Fibroblast of the aortic adventitia (primary cell): ENCODE measurements at regions not wholly inside any gene's neighbourhood (a gene's known extent, or its start where the extent isn't known, plus 50 kb on each side); places are given as distances from the start of the nearest gene placed in this dataset.

Experiments used
- DNase-seq: peaks from one replicate; pipeline ENCODE4 v3.0.0-alpha.2; 2010; ENCODE audit warnings: low read depth
- H3K4me3 ChIP-seq: 2 replicates; pipeline ENCODE4 v1.5.1; 2011; ENCODE audit warnings: low read depth, mild to moderate bottlenecking, control low read depth, low read length, moderate library complexity
- CTCF ChIP-seq: IDR thresholded peaks from 2 replicates; pipeline ENCODE4 v1.5.1; 2011; ENCODE audit warnings: mild to moderate bottlenecking, low read length, control low read depth, inconsistent platforms; ENCODE audit not compliant: insufficient read depth

- H3K4me3 ChIP-seq: no peak overlapping the region
- no peak for TF ChIP-seq CTCF
- no peak for DNase-seq
Measured at GRCh38 chr4:11299836-11300235, 128.9 kb downstream of the HS3ST1 start.

GRCh38 chr4:11299016-11299415 lies 129.7 kb downstream of the HS3ST1 start:
- TF ChIP-seq CTCF: no peak
- H3K4me3 ChIP-seq: no peak overlapping the region
- no peak for DNase-seq

GRCh38 chr4:11298451-11298850 lies 130.2 kb downstream of the HS3ST1 start:
- no peak overlapping the region for H3K4me3 ChIP-seq
- no peak for DNase-seq
- no peak for TF ChIP-seq CTCF

- DNase-seq: no peak
- no peak overlapping the region for H3K4me3 ChIP-seq
- TF ChIP-seq CTCF: no peak
Measured at GRCh38 chr4:11297627-11298026, 131.1 kb downstream of the HS3ST1 start.

GRCh38 chr4:11297201-11297600 lies 131.5 kb downstream of the HS3ST1 start:
- DNase-seq: peak; percentile 31
- no peak for TF ChIP-seq CTCF

GRCh38 chr4:11293866-11294265 lies 134.8 kb downstream of the HS3ST1 start:
- H3K4me3 ChIP-seq: no peak overlapping the region
- TF ChIP-seq CTCF: no peak
- DNase-seq: peak; percentile 63

More at GRCh38 chr4:11297201-11297600, 131.5 kb downstream of the HS3ST1 start:
- no peak overlapping the region for H3K4me3 ChIP-seq

- no peak overlapping the region for H3K4me3 ChIP-seq
- no peak for DNase-seq
- no peak for TF ChIP-seq CTCF
Measured at GRCh38 chr4:11287055-11287454, 141.6 kb downstream of the HS3ST1 start.
